ENCODE measurements at regions not wholly inside any gene's neighbourhood (a gene's known extent, or its start where the extent isn't known, plus 50 kb on each side); places are given as distances from the start of the nearest gene placed in this dataset.

DNA sequence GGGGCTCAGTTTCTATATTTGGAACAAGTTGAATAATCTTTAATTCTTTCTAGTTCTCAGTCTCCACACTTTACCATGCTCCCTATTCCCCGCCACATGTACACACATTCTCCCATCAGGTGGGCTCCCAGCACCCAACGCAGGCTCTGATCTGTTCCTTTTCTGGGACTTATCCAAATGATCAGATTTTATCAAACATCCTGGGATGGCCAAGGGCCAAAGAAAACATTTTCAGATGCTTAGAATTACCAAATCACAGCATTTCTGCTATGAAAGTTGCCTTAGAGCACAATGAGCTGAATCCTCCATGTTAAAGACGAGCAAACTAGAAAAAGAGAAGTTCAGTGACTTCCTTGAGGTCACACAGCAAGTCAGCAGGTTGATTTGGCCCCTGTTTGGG is 153.4 kb downstream of the SEC61B start:
- Histone ChIP-seq H3K27ac (ENCODE audit: low read depth in 1 of 2, low read length in 2 of 2) (no peak overlapping the region), H3K36me3 (ENCODE audit: insufficient read depth, low read length) (no peaks in the 10 kb centered on the region), H3K4me3 (ENCODE audit: low read length) (no peak overlapping the region), H3K4me1 (ENCODE audit: insufficient read depth, low read length) (no peaks in the 10 kb centered on the region), H3K27me3 (ENCODE audit: control insufficient read depth in 1 of 2, insufficient read depth in 2 of 2, low read length in 2 of 2) (peaks cover 0 to 9% of the 10 kb centered on the region in 2 experiments), H3K9me3 (ENCODE audit: control insufficient read depth in 1 of 2, insufficient read depth in 1 of 2, low read length in 2 of 2) (no peaks in the 10 kb centered on the region)
- TF ChIP-seq, protein P1, sequence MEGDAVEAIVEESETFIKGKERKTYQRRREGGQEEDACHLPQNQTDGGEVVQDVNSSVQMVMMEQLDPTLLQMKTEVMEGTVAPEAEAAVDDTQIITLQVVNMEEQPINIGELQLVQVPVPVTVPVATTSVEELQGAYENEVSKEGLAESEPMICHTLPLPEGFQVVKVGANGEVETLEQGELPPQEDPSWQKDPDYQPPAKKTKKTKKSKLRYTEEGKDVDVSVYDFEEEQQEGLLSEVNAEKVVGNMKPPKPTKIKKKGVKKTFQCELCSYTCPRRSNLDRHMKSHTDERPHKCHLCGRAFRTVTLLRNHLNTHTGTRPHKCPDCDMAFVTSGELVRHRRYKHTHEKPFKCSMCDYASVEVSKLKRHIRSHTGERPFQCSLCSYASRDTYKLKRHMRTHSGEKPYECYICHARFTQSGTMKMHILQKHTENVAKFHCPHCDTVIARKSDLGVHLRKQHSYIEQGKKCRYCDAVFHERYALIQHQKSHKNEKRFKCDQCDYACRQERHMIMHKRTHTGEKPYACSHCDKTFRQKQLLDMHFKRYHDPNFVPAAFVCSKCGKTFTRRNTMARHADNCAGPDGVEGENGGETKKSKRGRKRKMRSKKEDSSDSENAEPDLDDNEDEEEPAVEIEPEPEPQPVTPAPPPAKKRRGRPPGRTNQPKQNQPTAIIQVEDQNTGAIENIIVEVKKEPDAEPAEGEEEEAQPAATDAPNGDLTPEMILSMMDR (IDR thresholded peaks at IDR 0.05): no peak
- DNase-seq (no peak), ATAC-seq (ENCODE audit: poor library complexity) (no peak)
- Mint-ChIP-seq H3K27ac (no peak overlapping the region), H3K4me1 (ENCODE audit: low read depth) (no peaks in the 10 kb centered on the region), H3K9me3 (no peaks in the 10 kb centered on the region), H3K27me3 (peaks cover 29% of the 10 kb centered on the region), H3K36me3 (ENCODE audit: low read depth) (no peaks in the 10 kb centered on the region), H3K4me3 (no peak overlapping the region)
- intact Hi-C loops (cut with DNase I, micrococcal nuclease): no loop called here
- POLR2A ChIA-PET: no interaction called here
- CTCF ChIA-PET: no interaction called here

DNA sequence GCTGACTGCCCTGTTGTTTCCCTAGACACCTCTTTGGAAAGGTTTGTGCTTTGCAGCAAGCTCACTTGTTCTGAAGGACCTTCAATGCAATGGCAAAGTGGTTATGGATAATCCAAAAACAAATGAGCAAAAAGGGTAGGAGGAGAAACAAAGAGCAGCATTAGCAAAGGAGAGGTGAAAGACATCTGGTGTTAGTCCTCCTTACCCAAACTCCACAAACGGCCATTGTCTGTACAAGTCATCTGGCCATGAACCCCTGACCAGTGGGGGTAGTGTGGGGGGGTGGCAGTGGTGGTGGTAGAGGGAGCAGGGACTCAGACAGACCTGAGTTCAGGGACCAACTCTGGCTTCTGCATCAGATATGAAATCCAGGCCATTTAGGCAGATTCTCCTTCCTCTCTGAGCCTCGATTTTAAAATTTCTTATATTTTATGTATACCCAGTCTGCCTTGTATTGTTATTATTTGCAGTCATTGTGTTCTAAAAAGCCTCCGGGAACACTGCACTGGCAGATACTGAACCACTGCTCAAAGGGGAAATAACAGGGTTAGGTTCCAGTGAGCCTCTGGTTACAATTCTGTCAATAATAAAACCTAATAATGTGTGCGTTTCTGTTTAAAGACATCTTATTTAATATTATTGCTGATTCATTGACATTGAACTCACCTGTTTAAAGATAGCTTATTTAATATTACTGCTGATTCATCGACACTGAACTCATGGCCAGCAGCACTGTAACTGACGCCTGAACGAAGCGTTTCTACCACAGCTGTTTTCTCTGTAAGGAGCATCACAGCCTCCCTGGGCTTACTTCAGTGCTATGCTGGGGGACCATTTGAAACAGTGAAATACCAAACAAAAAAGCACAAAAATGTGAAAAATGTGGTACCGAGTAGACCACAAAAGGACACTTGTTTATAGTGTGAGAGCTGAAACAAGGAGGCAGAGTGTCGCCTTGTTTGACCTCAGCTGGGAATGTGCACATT is 156.0 kb downstream of the SEC61B start:
- no peak overlapping the region for H3K27ac ChIP-seq (ENCODE audit: low read depth in 1 of 2, low read length in 2 of 2)
- H3K27me3 Mint-ChIP-seq: peaks cover 14% of the 10 kb centered on the region
- H3K9me3 ChIP-seq (ENCODE audit: control insufficient read depth in 1 of 2, insufficient read depth in 1 of 2, low read length in 2 of 2): no peaks in the 10 kb centered on the region
- H3K36me3 Mint-ChIP-seq (ENCODE audit: low read depth): no peaks in the 10 kb centered on the region
- DNase-seq (no peak), ATAC-seq (ENCODE audit: poor library complexity) (no peak)
- intact Hi-C loops (cut with DNase I, micrococcal nuclease): no loop called here
- TF ChIP-seq, protein P1 (IDR thresholded peaks at IDR 0.05): no peak
- H3K27ac Mint-ChIP-seq: no peak overlapping the region
- ChIA-PET POLR2A (no interaction called here), CTCF (no interaction called here)
- no peaks in the 10 kb centered on the region for H3K36me3 ChIP-seq (ENCODE audit: insufficient read depth, low read length)
- no peak overlapping the region for H3K4me3 Mint-ChIP-seq
- H3K4me1 Mint-ChIP-seq (ENCODE audit: low read depth): no peaks in the 10 kb centered on the region
- H3K9me3 Mint-ChIP-seq: no peaks in the 10 kb centered on the region
- H3K4me1 ChIP-seq (ENCODE audit: insufficient read depth, low read length): no peaks in the 10 kb centered on the region
- no peak overlapping the region for H3K4me3 ChIP-seq (ENCODE audit: low read length)
- H3K27me3 ChIP-seq (ENCODE audit: control insufficient read depth in 1 of 2, insufficient read depth in 2 of 2, low read length in 2 of 2): peaks cover 0 to 2% of the 10 kb centered on the region in 2 experiments

DNA sequence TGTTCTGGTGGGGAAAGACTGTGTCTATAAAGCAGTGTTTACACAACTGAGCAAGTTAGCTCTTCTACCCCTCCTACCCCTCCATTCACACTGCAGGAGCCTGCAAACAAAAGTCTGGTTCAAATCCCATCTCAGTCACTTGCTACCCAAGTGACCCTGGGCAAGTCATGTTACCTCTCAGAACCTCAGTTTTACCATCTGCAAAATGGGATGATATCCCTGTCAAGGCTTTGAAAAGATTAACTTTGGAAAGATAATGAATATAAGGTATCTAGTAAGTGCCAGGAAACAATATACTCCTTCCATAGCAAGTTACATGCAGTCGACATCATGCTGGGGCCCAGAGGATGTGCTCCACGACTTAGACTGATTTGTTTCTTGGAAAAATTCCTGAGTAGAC is 161.5 kb downstream of the SEC61B start:
- Mint-ChIP-seq H3K4me1 (ENCODE audit: low read depth) (no peaks in the 10 kb centered on the region), H3K9me3 (no peaks in the 10 kb centered on the region), H3K36me3 (ENCODE audit: low read depth) (no peaks in the 10 kb centered on the region), H3K27me3 (peaks cover 10% of the 10 kb centered on the region), H3K27ac (no peak overlapping the region), H3K4me3 (no peak overlapping the region)
- H3K9me3 ChIP-seq (ENCODE audit: control insufficient read depth in 1 of 2, insufficient read depth in 1 of 2, low read length in 2 of 2): no peaks in the 10 kb centered on the region
- TF ChIP-seq, protein P1 (IDR thresholded peaks at IDR 0.05): no peak
- H3K4me3 ChIP-seq (ENCODE audit: low read length): no peak overlapping the region
- DNase-seq (no peak), ATAC-seq (ENCODE audit: poor library complexity) (no peak)
- ChIA-PET CTCF (no interaction called here), POLR2A (interaction anchor here (0.5 kb wide), 1 partner anchor 11 kb away, joined by 3 read pairs; no protein-coding TSS in a partner anchor)
- H3K36me3 ChIP-seq (ENCODE audit: insufficient read depth, low read length): no peaks in the 10 kb centered on the region
- no peaks in the 10 kb centered on the region for H3K4me1 ChIP-seq (ENCODE audit: insufficient read depth, low read length)
- no peaks in the 10 kb centered on the region for H3K27me3 ChIP-seq (ENCODE audit: control insufficient read depth in 1 of 2, insufficient read depth in 2 of 2, low read length in 2 of 2)
- intact Hi-C loops (cut with DNase I, micrococcal nuclease): no loop called here
- H3K27ac ChIP-seq (ENCODE audit: low read depth in 1 of 2, low read length in 2 of 2): no peak overlapping the region

Measured in CD4-positive, alpha-beta T cell (primary cell).